GM18505 (cell line): ENCODE measurements at regions not wholly inside any gene's neighbourhood (a gene's known extent, or its start where the extent isn't known, plus 50 kb on each side); places are given as distances from the start of the nearest gene placed in this dataset.
"Not testable (repeated sequence)": the region's sequence is repeated elsewhere in the genome, so short reads cannot be mapped to it uniquely, and the experiment has no call there.

Experiments used
- ATAC-seq: cut with Tn5 transposase; IDR thresholded peaks from one replicate; pipeline ENCODE4 v1.9.1; 2021; ENCODE audit not compliant: unreplicated experiment
- POLR2A ChIP-seq: IDR thresholded peaks from 4 replicates; pipeline ENCODE4 v1.6.1; 2011; ENCODE audit warnings: borderline replicate concordance; ENCODE audit not compliant: insufficient read depth, insufficient read length; ENCODE audit errors: extremely low read depth

DNA sequence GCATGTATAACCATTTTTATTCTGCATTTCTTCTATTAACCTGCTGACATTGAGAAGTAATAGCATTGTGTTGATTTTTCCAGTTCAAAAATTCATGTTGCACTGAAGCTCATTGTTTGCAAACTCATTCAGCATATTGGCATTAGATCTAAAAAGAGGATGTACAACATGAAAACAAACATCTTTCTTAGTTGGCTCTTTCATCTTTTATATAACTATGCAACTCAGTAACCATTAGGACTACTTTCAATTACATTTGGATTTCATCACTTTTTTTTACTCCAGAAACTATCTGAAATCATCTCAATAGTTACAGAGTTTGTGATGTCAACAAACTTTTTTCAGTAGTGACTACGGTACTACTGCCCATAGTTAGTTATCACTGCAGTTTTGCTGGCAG lies 346.0 kb upstream of the EPHA5 start:
- TF ChIP-seq POLR2A, result no peak
- no peak for ATAC-seq

GRCh38 chr4:66014146-66014765 lies 344.0 kb upstream of the EPHA5 start:
- no peak for TF ChIP-seq POLR2A
- no peak for ATAC-seq

DNA sequence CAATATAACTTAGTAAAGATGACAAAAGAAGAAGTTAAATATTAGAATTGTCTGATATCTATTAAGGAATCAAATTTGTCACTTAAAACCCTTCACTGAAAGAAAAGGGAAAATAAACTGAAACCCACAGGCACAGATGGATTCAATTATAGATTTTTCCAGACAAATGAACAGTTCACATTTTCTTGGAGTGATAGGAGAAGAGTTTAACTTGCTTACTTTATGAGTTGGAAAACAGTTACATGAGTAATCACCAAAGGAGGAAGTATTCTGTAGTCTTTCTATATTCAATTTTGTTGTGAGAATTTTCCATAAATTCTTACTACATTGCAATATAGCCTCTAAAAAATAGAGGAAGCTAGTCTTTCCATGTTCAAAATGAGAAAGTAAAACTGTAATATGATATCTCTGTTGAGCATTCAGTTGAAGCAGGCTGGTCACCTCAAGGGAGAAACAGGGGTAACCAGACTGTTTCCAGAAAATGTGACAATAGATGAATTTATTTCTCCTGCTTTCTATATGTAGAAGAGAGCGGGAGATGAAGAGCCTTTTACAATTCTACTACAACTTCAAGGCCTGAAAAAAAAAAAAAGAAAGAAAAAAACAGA lies 330.3 kb upstream of the EPHA5 start:
- no peak for TF ChIP-seq POLR2A
- ATAC-seq, result no peak

DNA sequence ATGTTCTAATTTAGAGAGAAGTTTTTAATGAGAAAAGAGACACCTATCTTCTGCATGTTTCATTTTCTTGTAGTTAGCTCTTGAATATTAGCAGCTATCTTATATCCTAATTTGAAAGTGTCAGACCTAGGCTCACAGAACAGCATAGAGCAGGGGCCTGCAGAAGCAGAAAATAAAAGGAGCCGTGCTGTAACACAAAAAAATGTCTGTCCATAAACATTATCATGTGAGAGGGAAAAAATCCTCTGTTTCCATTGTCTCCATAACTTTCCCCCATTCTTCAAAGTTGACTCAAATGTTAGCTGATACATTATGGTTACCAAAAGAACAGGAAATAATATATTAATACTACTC lies 329.2 kb upstream of the EPHA5 start:
- ATAC-seq, result no peak

GRCh38 chr4:65998807-65999517 lies 328.7 kb upstream of the EPHA5 start:
- not testable (repeated sequence) for ATAC-seq

More for the DNA sequence above, 329.2 kb upstream of the EPHA5 start:
- no peak for TF ChIP-seq POLR2A

DNA sequence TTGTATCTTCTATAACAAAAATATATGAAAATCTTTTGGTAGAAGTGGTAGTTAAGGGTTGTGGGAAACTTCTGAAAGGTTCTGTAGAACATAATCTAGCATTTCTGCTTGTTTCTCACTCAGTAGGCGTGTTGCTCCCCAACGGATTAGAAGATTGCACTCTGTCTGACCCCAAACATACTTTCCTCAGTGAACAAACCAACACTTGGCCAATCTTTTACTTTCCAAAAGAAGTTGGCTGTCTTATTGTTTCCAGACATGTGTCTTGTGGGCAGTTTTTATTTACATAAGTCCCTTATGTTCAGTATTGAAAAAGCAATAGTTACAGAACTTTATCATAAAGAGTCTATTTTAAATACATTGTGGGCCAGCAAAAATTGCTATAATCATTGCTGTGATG lies 312.8 kb upstream of the EPHA5 start:
- ATAC-seq, result no peak
- TF ChIP-seq POLR2A, result no peak

DNA sequence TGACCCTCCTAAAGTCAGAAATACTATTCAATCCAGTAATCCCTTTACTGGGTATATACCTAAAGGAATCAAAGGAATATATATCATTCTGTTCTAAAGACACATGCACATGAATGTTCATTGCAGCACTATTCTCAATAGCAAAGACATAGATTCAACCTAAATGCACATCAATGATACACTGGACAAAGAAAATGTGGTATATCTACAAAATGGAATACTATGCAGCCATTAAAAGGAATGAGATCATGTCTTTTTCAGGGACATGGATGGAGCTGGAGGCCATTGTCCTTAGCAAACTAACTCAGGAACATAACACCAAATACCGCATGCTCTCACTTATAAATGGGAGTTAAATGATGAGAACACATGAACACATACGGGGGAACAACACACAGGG lies 306.0 kb upstream of the EPHA5 start:
- ATAC-seq, result no peak
- TF ChIP-seq POLR2A, result no peak

GRCh38 chr4:65973186-65973585 lies 302.9 kb upstream of the EPHA5 start:
- TF ChIP-seq POLR2A, result no peak
- no peak for ATAC-seq

- no peak for TF ChIP-seq POLR2A
- no peak for ATAC-seq
These were observed 301.4 kb upstream of the EPHA5 start for GRCh38 chr4:65971686-65972085.

GRCh38 chr4:65968831-65969558 lies 298.7 kb upstream of the EPHA5 start:
- ATAC-seq, result no peak

GRCh38 chr4:65960751-65961150 lies 290.5 kb upstream of the EPHA5 start:
- ATAC-seq, result no peak
- TF ChIP-seq POLR2A, result no peak

More at GRCh38 chr4:65968831-65969558, 298.7 kb upstream of the EPHA5 start:
- no peak for TF ChIP-seq POLR2A

DNA sequence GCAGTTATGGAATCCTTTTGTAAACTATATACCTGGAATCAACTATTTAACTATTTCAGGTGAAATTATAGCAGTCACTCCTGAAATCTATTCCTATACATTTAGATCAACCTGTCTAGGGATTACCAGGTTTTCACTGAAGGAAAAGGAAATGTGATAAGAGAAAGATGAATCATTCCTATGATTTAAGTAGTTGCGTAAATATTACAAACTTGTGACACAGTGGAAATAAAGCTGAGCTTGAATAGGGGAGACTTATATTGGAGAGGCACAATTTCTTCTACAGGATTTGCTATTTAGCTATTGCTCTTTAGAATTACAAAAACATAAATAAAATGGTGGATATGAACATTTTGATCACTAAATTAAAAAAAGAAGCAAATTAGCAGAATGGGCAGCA lies 284.1 kb upstream of the EPHA5 start:
- ATAC-seq, result no peak
- TF ChIP-seq POLR2A, result no peak

- no peak for ATAC-seq
- TF ChIP-seq POLR2A, result no peak
These were observed 280.9 kb upstream of the EPHA5 start for GRCh38 chr4:65951177-65951576.

DNA sequence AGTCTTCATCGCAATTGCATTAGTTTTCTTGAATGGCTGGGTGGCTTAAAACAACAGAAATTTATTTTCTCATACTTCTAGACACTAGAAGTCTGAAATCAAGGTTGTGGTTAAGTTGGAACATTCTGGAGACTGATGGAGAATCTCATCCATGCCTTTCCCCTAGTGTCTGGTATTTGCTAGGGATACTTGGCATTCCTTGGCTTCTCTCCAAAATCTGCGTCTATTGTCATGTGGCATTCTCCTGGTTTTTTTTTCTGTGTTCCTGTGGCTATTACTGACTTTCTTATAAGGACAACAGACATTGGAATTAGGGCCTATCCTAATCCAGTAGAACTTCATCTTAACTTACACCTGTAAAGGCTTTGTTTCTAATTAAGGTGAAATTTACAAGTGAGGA lies 272.8 kb upstream of the EPHA5 start:
- no peak for ATAC-seq
- no peak for TF ChIP-seq POLR2A
